GM12878 (cell line): ENCODE measurements at regions not wholly inside any gene's neighbourhood (a gene's known extent, or its start where the extent isn't known, plus 50 kb on each side); places are given as distances from the start of the nearest gene placed in this dataset.

Experiments
- ATAC-seq: fragments of 200-7000 bp; cut with Tn5 transposase; 3 replicates; pipeline ENCODE4 v1.9.1; 2020; ENCODE audit warnings: mild to moderate bottlenecking, moderate library complexity
- BruUV-seq: library from RNA; stranded (reverse); fragments of 400-500 nt; replicated peaks from 2 replicates; lab custom pipeline; 2021; lab: Mats Ljungman, UMichigan
- CTCF ChIA-PET: fragments of 300-600 bp; sonication (Branson Sonifier 250); formaldehyde crosslinking; extraction: SDS; loops from one replicate; lab custom pipeline; 2021; ENCODE audit warnings: inconsistent platforms; lab: Yijun Ruan, JAX
- POLR2A ChIA-PET: fragments of 350-600 bp; formaldehyde crosslinking; extraction: SDS; loops from one replicate; lab custom pipeline; 2021; ENCODE audit warnings: inconsistent platforms; lab: Charles Lee
- RAD21 ChIA-PET: fragments of 300-600 bp; sonication (Branson Sonifier 250); formaldehyde crosslinking; loops from one replicate; lab custom pipeline; 2023; ENCODE audit warnings: antibody characterized with exemption; ENCODE audit not compliant: unreplicated experiment; lab: Charles Lee
- SMC1A ChIA-PET: fragments of 300-600 bp; sonication (Branson Sonifier 250); formaldehyde crosslinking; loops from one replicate; lab custom pipeline; 2023; ENCODE audit not compliant: unreplicated experiment, uncharacterized antibody; lab: Charles Lee
- DNase-seq: peaks from one replicate; pipeline ENCODE4 v3.0.0-alpha.2; 2011; ENCODE audit warnings: low read depth, low spot score
- FAIRE-seq: peaks from 3 replicates; lab custom pipeline; 2011; peaks lifted over from hg19 to GRCh38; lab: Jason Lieb, UNC
- H2AFZ ChIP-seq: 2 replicates; pipeline ENCODE4 v1.6.0; 2011; ENCODE audit warnings: low read depth, low read length, control low read depth; ENCODE audit not compliant: control insufficient read depth
- H3K27ac ChIP-seq: 2 replicates; pipeline ENCODE4 v1.5.1; 2011; ENCODE audit warnings: control low read depth; ENCODE audit not compliant: control insufficient read depth, insufficient read depth
- H3K27me3 ChIP-seq, 2 experiments: replicated peaks in 1 of 2; 2 replicates each; pipeline versions ENCODE4 v1.6.0 to v1.6.1; 2011; ENCODE audit warnings: low read length in 1 of 2; ENCODE audit not compliant: control insufficient read depth in 2 of 2, insufficient read depth in 2 of 2
- H3K36me3 ChIP-seq, 2 experiments: 2 replicates each; pipeline ENCODE4 v1.5.1; 2011; ENCODE audit warnings: low read length in 1 of 2; ENCODE audit not compliant: control insufficient read depth in 2 of 2, insufficient read depth in 2 of 2
- H3K4me1 ChIP-seq: 2 replicates; pipeline ENCODE4 v1.6.1; 2011; ENCODE audit warnings: mild to moderate bottlenecking, low read length, moderate library complexity, mixed read lengths; ENCODE audit not compliant: control insufficient read depth, insufficient read depth
- H3K4me2 ChIP-seq: 2 replicates; pipeline ENCODE4 v1.6.0; 2011; ENCODE audit warnings: control low read depth; ENCODE audit not compliant: control insufficient read depth, insufficient read depth
- H3K4me3 ChIP-seq: fragments of 200-600 bp; sonication (generic); 2 replicates; pipeline ENCODE4 v1.5.1; 2016
- H3K79me2 ChIP-seq: 2 replicates; pipeline ENCODE4 v1.6.0; 2011; ENCODE audit warnings: low read length; ENCODE audit not compliant: control insufficient read depth, insufficient read depth
- H3K9ac ChIP-seq: 2 replicates; pipeline ENCODE4 v1.8.0; 2011; ENCODE audit warnings: low read length, control low read depth, mixed read lengths; ENCODE audit not compliant: control insufficient read depth, insufficient read depth
- H3K9me3 ChIP-seq: replicated peaks from 3 replicates; pipeline ENCODE4 v1.5.1; 2011; ENCODE audit warnings: mild to moderate bottlenecking, low read length; ENCODE audit not compliant: control insufficient read depth, insufficient read depth
- H4K20me1 ChIP-seq: 2 replicates; pipeline ENCODE4 v1.6.0; 2011; ENCODE audit not compliant: control insufficient read depth, insufficient read depth
- HCFC1 ChIP-seq: fragments of 150-350 bp; IDR thresholded peaks from 2 replicates; pipeline ENCODE4 v1.6.1; 2014; ENCODE audit warnings: low read length
- IKZF2 ChIP-seq, 2 experiments: fragments of 450-650 bp; IDR thresholded peaks; 2 replicates each; pipeline ENCODE4 v1.6.1; 2017; ENCODE audit warnings: mild to moderate bottlenecking in 2 of 2, moderate library complexity in 2 of 2
- MYB ChIP-seq: fragments of 150-350 bp; IDR thresholded peaks from 2 replicates; pipeline ENCODE4 v1.6.1; 2014; ENCODE audit warnings: mild to moderate bottlenecking, low read depth, low read length, borderline replicate concordance
- NFYA ChIP-seq: IDR thresholded peaks from 2 replicates; pipeline ENCODE4 v1.6.1; 2011; ENCODE audit warnings: low read depth, mild to moderate bottlenecking, low read length, improper control_type of control experiment, borderline replicate concordance
- NR2F1 ChIP-seq: fragments of 450-650 bp; conservative IDR thresholded peaks from 2 replicates; pipeline ENCODE4 v1.6.1; 2017; ENCODE audit warnings: mild to moderate bottlenecking
- NRF1 ChIP-seq: conservative IDR thresholded peaks from 2 replicates; pipeline ENCODE4 v1.6.1; 2011; ENCODE audit warnings: mild to moderate bottlenecking, low read depth, low read length, improper control_type of control experiment
- RB1 ChIP-seq: fragments of 450-650 bp; formaldehyde crosslinking; IDR thresholded peaks from 2 replicates; pipeline ENCODE4 v1.6.1; 2017; ENCODE audit warnings: mild to moderate bottlenecking, borderline replicate concordance
- RCOR1 ChIP-seq: conservative IDR thresholded peaks from 2 replicates; pipeline ENCODE4 v1.6.1; 2012; ENCODE audit warnings: low read depth, low read length, improper control_type of control experiment
- RFX5 ChIP-seq: IDR thresholded peaks from 2 replicates; pipeline ENCODE4 v1.6.1; 2011; ENCODE audit warnings: low read depth, low read length, improper control_type of control experiment
- SMARCA5 ChIP-seq: fragments of 450-650 bp; IDR thresholded peaks from 2 replicates; pipeline ENCODE4 v1.6.1; 2017; ENCODE audit warnings: mild to moderate bottlenecking
- TARDBP ChIP-seq: IDR thresholded peaks from 2 replicates; pipeline ENCODE4 v1.6.1; 2016; ENCODE audit warnings: borderline replicate concordance
- WGBS: methylation state at CpG from one replicate; pipeline ENCODE4 v1.1.6; 2016; ENCODE audit warnings: low lambda C conversion rate; ENCODE audit not compliant: insufficient replicate concordance, insufficient coverage; ENCODE audit errors: missing lambda C conversion rate; 5-methylcytosine and 5-hydroxymethylcytosine counted together
- in situ Hi-C: fragments of 300-500 bp; cut with MboI; formaldehyde crosslinking; loops from 9 replicates; pipeline ENCODE4 v1.14.3; 2018; ENCODE audit warnings: mixed read lengths
- intact Hi-C: fragments of 100-400 bp; cut with micrococcal nuclease; formaldehyde crosslinking; loops from one replicate; pipeline ENCODE4 v1.14.2; 2022; ENCODE audit not compliant: unreplicated experiment
- TF ChIP-seq, protein P1 (sequence below): fragments of 450-650 bp; formaldehyde crosslinking; IDR thresholded peaks from 2 replicates; pipeline ENCODE4 v1.5.0; 2022; ENCODE audit warnings: mild to moderate bottlenecking, missing genetic modification characterization
- TF ChIP-seq, protein P2 (sequence below): fragments of 450-650 bp; IDR thresholded peaks from 2 replicates; pipeline ENCODE4 v1.6.1; 2016; ENCODE audit warnings: mild to moderate bottlenecking
- TF ChIP-seq, protein P3 (sequence below): fragments of 450-650 bp; IDR thresholded peaks from 2 replicates; pipeline ENCODE4 v1.6.1; 2016; ENCODE audit warnings: mild to moderate bottlenecking, moderate library complexity, borderline replicate concordance

DNA sequence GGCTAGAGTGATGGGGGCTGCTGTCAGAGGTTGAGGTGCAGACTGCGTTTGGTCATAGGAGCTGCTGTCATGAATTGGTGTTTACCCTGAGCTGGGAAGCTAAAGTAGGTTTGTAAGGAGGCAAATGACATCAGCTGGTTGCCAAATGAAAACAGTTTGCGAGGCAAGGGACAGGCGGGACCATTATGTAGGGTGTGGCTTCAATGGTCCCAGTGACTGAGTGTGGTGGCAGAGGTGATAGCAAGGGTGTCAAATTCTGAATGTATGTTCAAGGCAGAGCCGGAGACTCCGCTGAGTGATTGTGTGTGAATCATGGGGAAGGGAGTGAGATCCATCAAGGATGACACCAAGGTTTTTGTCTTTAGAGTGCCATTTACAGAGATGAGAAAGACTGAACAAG lies 359.5 kb downstream of the VRK1 start:
- TF ChIP-seq, protein P1, sequence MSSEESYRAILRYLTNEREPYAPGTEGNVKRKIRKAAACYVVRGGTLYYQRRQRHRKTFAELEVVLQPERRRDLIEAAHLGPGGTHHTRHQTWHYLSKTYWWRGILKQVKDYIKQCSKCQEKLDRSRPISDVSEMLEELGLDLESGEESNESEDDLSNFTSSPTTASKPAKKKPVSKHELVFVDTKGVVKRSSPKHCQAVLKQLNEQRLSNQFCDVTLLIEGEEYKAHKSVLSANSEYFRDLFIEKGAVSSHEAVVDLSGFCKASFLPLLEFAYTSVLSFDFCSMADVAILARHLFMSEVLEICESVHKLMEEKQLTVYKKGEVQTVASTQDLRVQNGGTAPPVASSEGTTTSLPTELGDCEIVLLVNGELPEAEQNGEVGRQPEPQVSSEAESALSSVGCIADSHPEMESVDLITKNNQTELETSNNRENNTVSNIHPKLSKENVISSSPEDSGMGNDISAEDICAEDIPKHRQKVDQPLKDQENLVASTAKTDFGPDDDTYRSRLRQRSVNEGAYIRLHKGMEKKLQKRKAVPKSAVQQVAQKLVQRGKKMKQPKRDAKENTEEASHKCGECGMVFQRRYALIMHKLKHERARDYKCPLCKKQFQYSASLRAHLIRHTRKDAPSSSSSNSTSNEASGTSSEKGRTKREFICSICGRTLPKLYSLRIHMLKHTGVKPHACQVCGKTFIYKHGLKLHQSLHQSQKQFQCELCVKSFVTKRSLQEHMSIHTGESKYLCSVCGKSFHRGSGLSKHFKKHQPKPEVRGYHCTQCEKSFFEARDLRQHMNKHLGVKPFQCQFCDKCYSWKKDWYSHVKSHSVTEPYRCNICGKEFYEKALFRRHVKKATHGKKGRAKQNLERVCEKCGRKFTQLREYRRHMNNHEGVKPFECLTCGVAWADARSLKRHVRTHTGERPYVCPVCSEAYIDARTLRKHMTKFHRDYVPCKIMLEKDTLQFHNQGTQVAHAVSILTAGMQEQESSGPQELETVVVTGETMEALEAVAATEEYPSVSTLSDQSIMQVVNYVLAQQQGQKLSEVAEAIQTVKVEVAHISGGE (CRISPR knock-in tag) = no peak
- TF ChIP-seq NR2F1 (no peak), HCFC1 (no peak), NFYA (no peak), SMARCA5 (no peak), IKZF2 (IDR thresholded peaks at IDR 0.05) (no peak), NRF1 (no peak), TARDBP (no peak), RFX5 (no peak), RCOR1 (no peak), RB1 (no peak), MYB (no peak)
- TF ChIP-seq, protein P2, sequence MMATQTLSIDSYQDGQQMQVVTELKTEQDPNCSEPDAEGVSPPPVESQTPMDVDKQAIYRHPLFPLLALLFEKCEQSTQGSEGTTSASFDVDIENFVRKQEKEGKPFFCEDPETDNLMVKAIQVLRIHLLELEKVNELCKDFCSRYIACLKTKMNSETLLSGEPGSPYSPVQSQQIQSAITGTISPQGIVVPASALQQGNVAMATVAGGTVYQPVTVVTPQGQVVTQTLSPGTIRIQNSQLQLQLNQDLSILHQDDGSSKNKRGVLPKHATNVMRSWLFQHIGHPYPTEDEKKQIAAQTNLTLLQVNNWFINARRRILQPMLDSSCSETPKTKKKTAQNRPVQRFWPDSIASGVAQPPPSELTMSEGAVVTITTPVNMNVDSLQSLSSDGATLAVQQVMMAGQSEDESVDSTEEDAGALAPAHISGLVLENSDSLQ = no peak
- TF ChIP-seq, protein P3, sequence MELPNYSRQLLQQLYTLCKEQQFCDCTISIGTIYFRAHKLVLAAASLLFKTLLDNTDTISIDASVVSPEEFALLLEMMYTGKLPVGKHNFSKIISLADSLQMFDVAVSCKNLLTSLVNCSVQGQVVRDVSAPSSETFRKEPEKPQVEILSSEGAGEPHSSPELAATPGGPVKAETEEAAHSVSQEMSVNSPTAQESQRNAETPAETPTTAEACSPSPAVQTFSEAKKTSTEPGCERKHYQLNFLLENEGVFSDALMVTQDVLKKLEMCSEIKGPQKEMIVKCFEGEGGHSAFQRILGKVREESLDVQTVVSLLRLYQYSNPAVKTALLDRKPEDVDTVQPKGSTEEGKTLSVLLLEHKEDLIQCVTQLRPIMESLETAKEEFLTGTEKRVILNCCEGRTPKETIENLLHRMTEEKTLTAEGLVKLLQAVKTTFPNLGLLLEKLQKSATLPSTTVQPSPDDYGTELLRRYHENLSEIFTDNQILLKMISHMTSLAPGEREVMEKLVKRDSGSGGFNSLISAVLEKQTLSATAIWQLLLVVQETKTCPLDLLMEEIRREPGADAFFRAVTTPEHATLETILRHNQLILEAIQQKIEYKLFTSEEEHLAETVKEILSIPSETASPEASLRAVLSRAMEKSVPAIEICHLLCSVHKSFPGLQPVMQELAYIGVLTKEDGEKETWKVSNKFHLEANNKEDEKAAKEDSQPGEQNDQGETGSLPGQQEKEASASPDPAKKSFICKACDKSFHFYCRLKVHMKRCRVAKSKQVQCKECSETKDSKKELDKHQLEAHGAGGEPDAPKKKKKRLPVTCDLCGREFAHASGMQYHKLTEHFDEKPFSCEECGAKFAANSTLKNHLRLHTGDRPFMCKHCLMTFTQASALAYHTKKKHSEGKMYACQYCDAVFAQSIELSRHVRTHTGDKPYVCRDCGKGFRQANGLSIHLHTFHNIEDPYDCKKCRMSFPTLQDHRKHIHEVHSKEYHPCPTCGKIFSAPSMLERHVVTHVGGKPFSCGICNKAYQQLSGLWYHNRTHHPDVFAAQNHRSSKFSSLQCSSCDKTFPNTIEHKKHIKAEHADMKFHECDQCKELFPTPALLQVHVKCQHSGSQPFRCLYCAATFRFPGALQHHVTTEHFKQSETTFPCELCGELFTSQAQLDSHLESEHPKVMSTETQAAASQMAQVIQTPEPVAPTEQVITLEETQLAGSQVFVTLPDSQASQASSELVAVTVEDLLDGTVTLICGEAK = no peak
- no peaks in the 10 kb centered on the region for H3K36me3 ChIP-seq
- ChIA-PET RAD21 (no interaction called here), POLR2A (no interaction called here), CTCF (no interaction called here), SMC1A (no interaction called here)
- WGBS = 53% methylated on average over 5 of the region's 5 CpGs
- no peaks in the 10 kb centered on the region for H4K20me1 ChIP-seq
- H3K4me2 ChIP-seq = no peak overlapping the region
- FAIRE-seq (no peak), DNase-seq (no peak), ATAC-seq (no peak)
- H3K9ac ChIP-seq = no peak overlapping the region
- in situ Hi-C loops = no loop called here
- H2AFZ ChIP-seq = no peak overlapping the region
- BruUV-seq = no TSS peak
- H3K4me3 ChIP-seq = no peak overlapping the region
- H3K27ac ChIP-seq = no peak overlapping the region
- no peaks in the 10 kb centered on the region for H3K4me1 ChIP-seq
- no peaks in the 10 kb centered on the region; the same call in 2 of the 3 replicates for H3K9me3 ChIP-seq
- H3K27me3 ChIP-seq = no peaks in the 10 kb centered on the region
- no peaks in the 10 kb centered on the region for H3K79me2 ChIP-seq
- intact Hi-C loops = no loop called here
